Breast epithelium (tissue), 4 donors: ENCODE measurements at regions not wholly inside any gene's neighbourhood (a gene's known extent, or its start where the extent isn't known, plus 50 kb on each side); places are given as distances from the start of the nearest gene placed in this dataset.

Source experiments
- DNase-seq, 2 donors: peaks; one replicate each; pipeline ENCODE4 v3.0.0-alpha.2; 2019; ENCODE audit warnings: low spot score in 2 of 2
- H3K27ac ChIP-seq, 2 donors: fragments of 200-600 bp; sonication (generic) in 1 of 2; one replicate each; pipeline ENCODE4 v1.5.1; 2016 to 2019; ENCODE audit warnings: mild to moderate bottlenecking in 1 of 2
- H3K27me3 ChIP-seq, 2 donors: fragments of 200-600 bp; sonication (generic) in 1 of 2; one replicate each; pipeline versions ENCODE4 v1.5.1 to v1.6.0; 2017 to 2019; ENCODE audit warnings: control low read depth in 1 of 2, mild to moderate bottlenecking in 1 of 2
- H3K36me3 ChIP-seq: fragments of 200-600 bp; one replicate; pipeline ENCODE4 v1.5.1; 2019
- H3K4me1 ChIP-seq, 2 donors: fragments of 200-600 bp; sonication (generic); one replicate each; pipeline ENCODE4 v1.5.1; 2016 to 2019; ENCODE audit warnings: control low read depth in 1 of 2
- H3K4me3 ChIP-seq, 3 donors: fragments of 200-600 bp; sonication (generic); 1 replicate in 2 of 3; 2 replicates in 1 of 3; pipeline ENCODE4 v1.5.1; 2016 to 2019; ENCODE audit warnings: mild to moderate bottlenecking in 3 of 3, moderate library complexity in 2 of 3
- H3K9me3 ChIP-seq, 2 donors: fragments of 200-600 bp; sonication (generic) in 1 of 2; one replicate each; pipeline ENCODE4 v1.5.1; 2016 to 2019; ENCODE audit warnings: control low read depth in 1 of 2
- CTCF ChIP-seq, 3 donors: fragments of 450-650 bp; IDR thresholded peaks; one replicate each; pipeline ENCODE4 v1.5.1; 2016 to 2017; ENCODE audit warnings: antibody characterized with exemption in 3 of 3, mild to moderate bottlenecking in 3 of 3, moderate library complexity in 3 of 3
- POLR2A ChIP-seq: fragments of 450-650 bp; IDR thresholded peaks from one replicate; pipeline ENCODE4 v1.6.1; 2016; ENCODE audit warnings: antibody characterized with exemption, mild to moderate bottlenecking, moderate library complexity
- POLR2AphosphoS5 ChIP-seq, 3 donors: sonication (generic); formaldehyde crosslinking; IDR thresholded peaks; one replicate each; pipeline ENCODE4 v1.6.1; 2017; ENCODE audit warnings: antibody characterized with exemption in 3 of 3
- intact Hi-C: fragments of 100-400 bp; cut with DNase I; formaldehyde crosslinking; loops from one replicate; pipeline ENCODE4 v1.15.1; 2023; ENCODE audit warnings: low total_unique reads

DNA sequence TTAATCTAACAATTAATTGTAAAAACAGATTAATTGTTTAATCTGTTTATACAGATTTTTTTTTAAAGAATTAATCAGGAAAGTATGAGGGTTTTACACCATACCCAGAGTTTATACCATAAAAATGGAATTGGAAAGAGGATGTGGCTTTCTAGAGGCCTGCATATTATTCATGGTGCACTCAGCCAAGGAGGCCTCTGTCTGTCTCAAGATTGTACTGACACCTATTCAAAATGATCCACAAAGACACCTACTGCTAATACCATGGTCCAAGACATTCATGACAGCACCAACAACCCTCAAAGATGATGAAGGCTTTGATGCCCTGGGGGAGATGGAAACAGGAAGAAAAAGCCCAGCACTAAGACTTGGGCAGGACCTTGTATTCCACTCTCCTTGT lies 58.1 kb upstream of the MAST4 start:
- Histone ChIP-seq H3K27ac (no peak overlapping the region), H3K27me3 (no peaks in the 10 kb centered on the region), H3K9me3 (no peaks in the 10 kb centered on the region), H3K4me1 (no peaks in the 10 kb centered on the region), H3K4me3 (no peak overlapping the region), H3K36me3 (no peaks in the 10 kb centered on the region)
- DNase-seq, result no peak
- TF ChIP-seq POLR2AphosphoS5 (IDR thresholded peaks at IDR 0.05) (no peak), POLR2A (no peak), CTCF (IDR thresholded peaks at IDR 0.05) (no peak)
- intact Hi-C loops, result no loop called here

GRCh38 chr5:66538531-66538930 lies 57.7 kb upstream of the MAST4 start:
- no peak for DNase-seq
- TF ChIP-seq POLR2AphosphoS5 (IDR thresholded peaks at IDR 0.05), result no peak
- no peak for TF ChIP-seq CTCF (IDR thresholded peaks at IDR 0.05)
- no peak for TF ChIP-seq POLR2A
- no peak overlapping the region for H3K4me3 ChIP-seq

GRCh38 chr5:66540078-66540477 lies 56.1 kb upstream of the MAST4 start:
- DNase-seq, result no peak
- no peak overlapping the region for H3K27ac ChIP-seq
- intact Hi-C loops, result no loop called here
- no peak overlapping the region for H3K4me3 ChIP-seq
- H3K9me3 ChIP-seq, result no peaks in the 10 kb centered on the region
- no peaks in the 10 kb centered on the region for H3K27me3 ChIP-seq
- no peaks in the 10 kb centered on the region for H3K36me3 ChIP-seq
- TF ChIP-seq POLR2A (no peak), POLR2AphosphoS5 (IDR thresholded peaks at IDR 0.05) (no peak), CTCF (IDR thresholded peaks at IDR 0.05) (no peak)
- no peaks in the 10 kb centered on the region for H3K4me1 ChIP-seq

More at GRCh38 chr5:66538531-66538930, 57.7 kb upstream of the MAST4 start:
- no peaks in the 10 kb centered on the region for H3K27me3 ChIP-seq
- no peaks in the 10 kb centered on the region for H3K4me1 ChIP-seq
- intact Hi-C loops, result no loop called here
- H3K36me3 ChIP-seq, result no peaks in the 10 kb centered on the region
- H3K27ac ChIP-seq, result no peak overlapping the region
- H3K9me3 ChIP-seq, result no peaks in the 10 kb centered on the region

- DNase-seq, result no peak
- H3K4me1 ChIP-seq, result no peaks in the 10 kb centered on the region
- intact Hi-C loops, result no loop called here
- no peak for TF ChIP-seq CTCF (IDR thresholded peaks at IDR 0.05)
- no peak for TF ChIP-seq POLR2A
- no peak for TF ChIP-seq POLR2AphosphoS5 (IDR thresholded peaks at IDR 0.05)
- no peaks in the 10 kb centered on the region for H3K9me3 ChIP-seq
- H3K4me3 ChIP-seq, result no peak overlapping the region
- H3K36me3 ChIP-seq, result no peaks in the 10 kb centered on the region
- H3K27me3 ChIP-seq, result no peaks in the 10 kb centered on the region
- H3K27ac ChIP-seq, result no peak overlapping the region
These were observed 53.5 kb upstream of the MAST4 start for GRCh38 chr5:66542711-66543110.
